HG02759 (cell line): ENCODE measurements at regions not wholly inside any gene's neighbourhood (a gene's known extent, or its start where the extent isn't known, plus 50 kb on each side); places are given as distances from the start of the nearest gene placed in this dataset.

Source experiments
- ATAC-seq: cut with Tn5 transposase; IDR thresholded peaks from one replicate; pipeline ENCODE4 v1.9.1; 2021; ENCODE audit warnings: mild to moderate bottlenecking, moderate library complexity; ENCODE audit not compliant: unreplicated experiment

- peak; percentile 83 for ATAC-seq
These were observed 203.5 kb upstream of the TET2 start for GRCh38 chr4:104942990-104943743.

- no peak for ATAC-seq
These were observed 202.1 kb upstream of the TET2 start for GRCh38 chr4:104944596-104944995.

- no peak for ATAC-seq
These were observed 182.1 kb upstream of the TET2 start for GRCh38 chr4:104964410-104965175.

GRCh38 chr4:104966349-104967033 is 180.2 kb upstream of the TET2 start:
- peak; percentile 97 for ATAC-seq

- peak; percentile 32 for ATAC-seq
These were observed 179.7 kb upstream of the TET2 start for GRCh38 chr4:104967034-104967401.

GRCh38 chr4:104969394-104970082 is 177.1 kb upstream of the TET2 start:
- ATAC-seq, result no peak

GRCh38 chr4:104971462-104971861 is 175.2 kb upstream of the TET2 start:
- no peak for ATAC-seq

GRCh38 chr4:104973708-104974107 is 173.0 kb upstream of the TET2 start:
- peak; percentile 56 for ATAC-seq

GRCh38 chr4:104975617-104976016 is 171.1 kb upstream of the TET2 start:
- ATAC-seq, result no peak

- ATAC-seq, result no peak
These were observed 170.4 kb upstream of the TET2 start for GRCh38 chr4:104976262-104976661.

- no peak for ATAC-seq
These were observed 167.5 kb upstream of the TET2 start for GRCh38 chr4:104979083-104979760.

GRCh38 chr4:104983615-104984179 is 163.0 kb upstream of the TET2 start:
- ATAC-seq, result no peak

- ATAC-seq, result no peak
These were observed 160.4 kb upstream of the TET2 start for GRCh38 chr4:104986306-104986705.

- ATAC-seq, result no peak
These were observed 157.3 kb upstream of the TET2 start for GRCh38 chr4:104989371-104989770.

GRCh38 chr4:105002278-105002677 is 144.4 kb upstream of the TET2 start:
- ATAC-seq, result no peak

- no peak for ATAC-seq
These were observed 132.4 kb upstream of the TET2 start for GRCh38 chr4:105014234-105014633.

GRCh38 chr4:105014635-105015034 is 132.0 kb upstream of the TET2 start:
- no peak for ATAC-seq

GRCh38 chr4:105015750-105016149 is 130.9 kb upstream of the TET2 start:
- no peak for ATAC-seq

GRCh38 chr4:105022811-105023667 is 123.6 kb upstream of the TET2 start:
- ATAC-seq, result no peak
